ENCODE measurements at regions not wholly inside any gene's neighbourhood (a gene's known extent, or its start where the extent isn't known, plus 50 kb on each side); places are given as distances from the start of the nearest gene placed in this dataset.

- TF ChIP-seq CTCF (IDR thresholded peaks at IDR 0.05) (no peak), POLR2A (IDR thresholded peaks at IDR 0.05) (no peak)
Measured at GRCh38 chr14:56514663-56515371, 64.8 kb upstream of the TMEM260 start.

Measured in testis (tissue), 2 donors.